Stimulated activated CD8-positive, alpha-beta memory T cell treated with anti-CD3 and anti-CD28 coated beads, Interleukin-15, amount 100 ng/mL, for 1 hour (primary cell): ENCODE measurements at regions not wholly inside any gene's neighbourhood (a gene's known extent, or its start where the extent isn't known, plus 50 kb on each side); places are given as distances from the start of the nearest gene placed in this dataset.
"Not testable (repeated sequence)": the region's sequence is repeated elsewhere in the genome, so short reads cannot be mapped to it uniquely, and the experiment has no call there.

Source experiments
- DNase-seq: peaks from one replicate; pipeline ENCODE4 v3.0.0-alpha.2; 2020; ENCODE audit warnings: low read depth

DNA sequence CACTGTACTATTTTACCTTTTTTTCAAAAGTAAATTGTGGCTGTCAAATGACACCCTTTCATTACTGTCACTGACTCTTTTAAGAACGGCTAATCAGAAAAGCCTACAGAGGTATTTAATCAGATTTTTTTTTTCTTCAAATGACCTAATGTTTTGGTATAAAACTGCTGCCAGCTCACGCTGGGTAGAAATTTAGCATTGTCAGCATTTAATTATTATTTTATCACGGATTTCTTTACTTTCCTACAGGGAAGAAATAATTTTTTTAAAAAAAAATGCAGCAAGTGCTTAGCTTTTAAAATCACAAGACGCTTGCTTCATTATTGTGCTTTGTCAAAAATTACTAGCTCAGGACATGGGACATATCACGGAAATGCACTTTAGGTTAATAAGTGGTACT lies 149.1 kb upstream of the FOXN3 start:
- DNase-seq: no peak

DNA sequence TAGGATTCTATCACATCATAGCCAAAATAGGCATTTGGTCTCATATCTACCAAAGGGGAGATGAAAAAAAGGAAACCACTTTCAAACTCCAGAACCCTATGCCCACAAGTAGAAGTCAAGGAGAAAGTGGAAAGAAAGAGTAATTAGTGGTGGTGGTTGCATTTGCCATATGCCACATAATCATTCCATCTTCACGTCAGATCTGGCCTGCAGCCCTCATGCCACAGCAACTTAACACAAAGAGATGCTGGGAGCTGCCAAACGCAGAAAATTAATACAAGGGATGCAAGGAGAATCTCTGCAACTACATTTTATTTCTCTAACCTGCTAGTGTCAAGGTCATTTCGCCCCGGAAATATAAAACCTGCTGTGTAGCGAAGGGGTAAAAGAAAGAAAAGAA lies 148.6 kb upstream of the FOXN3 start:
- no peak for DNase-seq

DNA sequence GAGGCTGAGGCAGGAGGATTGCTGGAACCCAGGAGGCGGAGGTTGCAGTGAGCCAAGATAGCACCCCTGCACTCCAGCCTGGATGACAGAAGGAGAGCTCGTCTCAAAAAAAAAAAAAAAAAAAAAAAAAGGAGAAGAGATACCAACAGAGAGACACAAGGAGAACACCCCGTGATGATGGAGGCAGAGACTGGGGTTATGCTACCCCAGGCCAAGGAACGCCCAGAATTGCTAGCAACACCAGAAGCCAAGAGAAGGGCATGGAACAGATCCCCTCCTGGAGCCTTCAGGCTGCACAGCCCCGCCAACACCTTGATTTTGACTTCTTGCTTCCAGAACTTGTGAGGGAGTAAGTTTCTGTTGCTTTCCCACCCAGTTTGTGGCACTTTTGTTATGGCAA lies 148.0 kb upstream of the FOXN3 start:
- DNase-seq: no peak

- no peak for DNase-seq
Observed at GRCh38 chr14:89564286-89564957, 147.4 kb upstream of the FOXN3 start.

DNA sequence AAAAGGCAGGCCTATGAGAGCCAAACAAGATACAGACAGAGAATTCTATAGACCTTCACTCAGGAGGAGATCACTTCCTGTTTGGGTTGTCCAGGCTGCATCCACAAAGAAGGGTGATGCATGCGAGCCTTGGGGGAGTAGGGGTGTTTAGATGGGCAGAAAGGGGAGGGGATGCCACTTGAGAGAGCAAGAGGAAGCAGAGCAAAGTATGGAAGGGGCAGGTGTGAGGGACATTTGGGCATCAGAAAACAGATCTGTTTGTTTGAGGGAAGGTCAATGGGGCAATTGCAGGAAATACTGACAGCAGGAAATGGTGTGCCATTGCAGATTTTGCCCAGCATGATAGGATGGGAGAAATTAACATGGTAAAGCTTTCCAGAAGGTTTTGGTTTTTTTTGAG lies 146.4 kb upstream of the FOXN3 start:
- DNase-seq: no peak

- no peak for DNase-seq
Observed at GRCh38 chr14:89551955-89552354, 134.9 kb upstream of the FOXN3 start.

GRCh38 chr14:89551432-89551831 lies 134.4 kb upstream of the FOXN3 start:
- DNase-seq: no peak

DNA sequence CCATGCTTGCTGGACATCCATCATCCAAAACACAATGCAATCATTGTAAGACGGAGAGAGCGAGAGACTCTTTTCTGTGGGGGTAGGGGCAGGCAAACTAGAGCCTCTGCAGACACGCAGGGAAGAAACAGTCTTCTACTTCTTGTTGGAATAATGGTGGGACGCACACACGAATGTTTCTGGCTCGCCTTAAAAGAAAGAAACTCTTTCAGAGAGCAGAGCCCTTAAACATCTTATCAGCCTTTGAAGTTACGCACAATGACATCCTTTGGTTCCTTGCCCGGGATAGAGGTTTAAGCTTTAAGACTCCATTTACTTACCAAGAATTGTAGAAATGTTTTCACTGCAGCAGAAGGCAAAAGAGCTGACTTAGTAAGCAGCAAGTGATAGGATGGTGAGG lies 133.8 kb upstream of the FOXN3 start:
- no peak for DNase-seq

DNA sequence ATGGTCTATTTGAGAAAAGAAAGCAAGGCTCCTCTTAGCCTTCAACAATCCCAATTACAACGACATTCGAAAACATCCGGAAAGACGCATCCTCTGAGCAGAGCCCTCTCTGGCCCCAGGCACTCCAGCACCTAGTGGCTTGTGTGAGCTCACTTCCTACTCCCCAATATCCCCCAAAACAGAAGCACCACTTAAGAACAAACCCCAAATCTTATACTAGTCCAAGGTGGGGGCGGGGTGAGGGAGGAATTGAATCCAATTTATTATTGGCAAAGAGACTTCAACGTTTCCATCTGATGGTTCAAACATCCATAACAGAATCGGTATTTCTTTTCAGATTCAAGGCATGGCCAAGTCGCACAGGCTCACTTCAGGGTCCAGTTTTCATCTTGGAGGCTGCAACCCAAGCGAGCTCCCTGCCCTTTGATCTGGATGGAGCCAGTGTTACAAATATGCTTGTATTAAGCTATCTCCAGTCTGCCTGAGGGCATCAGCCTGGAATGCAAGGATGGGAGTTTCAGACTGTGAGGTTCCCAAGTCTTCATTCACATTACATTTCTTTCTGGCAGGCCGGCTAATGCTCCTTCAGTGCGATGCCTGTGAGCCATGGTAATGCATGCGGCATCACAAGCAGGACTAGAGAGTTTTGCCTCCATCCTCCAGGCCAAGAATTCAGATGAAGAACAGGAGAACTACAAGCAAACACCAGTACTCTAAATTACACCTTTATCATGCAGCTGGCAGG lies 132.5 kb upstream of the FOXN3 start:
- no peak for DNase-seq

DNA sequence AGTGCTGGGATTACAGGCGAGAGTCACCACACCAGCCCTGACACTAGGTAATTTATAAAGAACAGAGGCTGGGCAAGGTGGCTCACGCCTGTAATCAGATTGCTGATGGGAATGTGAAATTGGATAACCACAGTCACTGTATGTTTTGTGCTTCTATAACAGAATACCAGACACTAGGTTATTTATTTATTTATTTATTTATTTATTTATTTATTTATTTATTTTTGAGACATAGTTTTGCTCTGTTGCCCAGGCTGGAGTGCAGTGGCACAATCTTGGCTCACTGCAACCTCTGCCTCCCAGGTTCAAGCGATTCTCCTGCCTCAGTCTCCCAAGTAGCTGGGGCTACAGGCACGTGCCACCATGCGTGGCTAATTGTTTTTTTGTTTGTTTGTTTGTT lies 130.0 kb upstream of the FOXN3 start:
- not testable (repeated sequence) for DNase-seq

DNA sequence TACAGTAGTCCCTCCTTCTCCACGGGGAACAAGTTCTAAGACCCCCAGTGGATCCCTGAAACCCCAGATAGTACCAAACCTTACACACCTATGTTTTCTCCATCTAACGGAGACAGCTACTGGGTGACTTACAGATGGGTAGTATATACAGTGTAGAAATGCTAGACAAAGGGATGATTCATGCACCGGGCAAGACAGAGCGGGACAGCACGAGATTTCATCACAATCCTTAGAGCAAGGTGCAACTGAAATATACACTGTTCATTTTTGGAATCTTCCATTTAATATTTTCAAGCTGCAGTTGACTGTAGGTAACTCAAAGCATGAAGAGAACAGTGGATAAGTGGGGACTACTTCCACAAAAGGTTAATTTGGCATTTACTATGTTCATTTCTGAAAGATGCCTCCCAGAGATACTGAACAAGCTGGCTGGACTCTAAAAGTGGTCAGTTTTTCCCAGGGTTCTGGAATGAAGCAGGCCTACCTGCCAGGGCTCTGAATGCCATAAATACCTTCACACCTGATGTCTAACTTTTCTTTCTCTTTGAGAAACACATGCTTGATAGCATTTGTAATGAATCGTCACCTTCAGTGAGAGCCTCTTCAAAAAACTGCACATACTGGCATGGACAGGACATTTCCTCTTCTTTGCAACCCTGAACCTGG lies 127.7 kb upstream of the FOXN3 start:
- DNase-seq: no peak

- DNase-seq: no peak
Observed at GRCh38 chr14:89543425-89543790, 126.4 kb upstream of the FOXN3 start.

DNA sequence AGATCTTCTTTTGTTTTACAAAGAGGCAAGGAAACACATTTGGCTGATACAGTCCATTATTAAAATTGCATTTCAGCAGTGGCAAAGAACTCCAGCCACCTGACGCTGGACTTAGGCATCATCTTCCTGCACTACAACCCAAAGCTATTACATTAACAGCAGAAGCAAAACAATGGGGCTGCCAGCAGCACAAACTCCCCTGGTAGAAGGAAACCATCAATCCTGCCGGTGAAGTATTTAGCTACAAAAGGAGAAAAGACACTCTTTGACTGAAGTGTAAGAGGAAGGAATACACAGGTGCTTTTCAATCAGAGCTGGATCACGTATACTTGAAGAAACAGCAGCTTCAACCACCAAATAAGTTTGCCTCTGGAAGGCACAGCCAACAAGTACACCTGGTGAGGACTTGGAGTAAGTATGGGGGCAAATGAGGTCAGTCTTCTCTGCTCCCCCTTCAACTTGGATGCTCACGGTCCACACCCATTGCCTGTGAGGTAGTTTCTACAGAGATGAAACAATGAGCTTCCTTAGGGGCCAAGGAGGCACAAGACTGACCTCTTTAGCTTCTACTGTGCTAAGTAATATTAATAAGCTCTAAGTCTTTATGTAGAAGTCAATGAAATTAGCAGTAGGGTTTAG lies 125.9 kb upstream of the FOXN3 start:
- DNase-seq: no peak

DNA sequence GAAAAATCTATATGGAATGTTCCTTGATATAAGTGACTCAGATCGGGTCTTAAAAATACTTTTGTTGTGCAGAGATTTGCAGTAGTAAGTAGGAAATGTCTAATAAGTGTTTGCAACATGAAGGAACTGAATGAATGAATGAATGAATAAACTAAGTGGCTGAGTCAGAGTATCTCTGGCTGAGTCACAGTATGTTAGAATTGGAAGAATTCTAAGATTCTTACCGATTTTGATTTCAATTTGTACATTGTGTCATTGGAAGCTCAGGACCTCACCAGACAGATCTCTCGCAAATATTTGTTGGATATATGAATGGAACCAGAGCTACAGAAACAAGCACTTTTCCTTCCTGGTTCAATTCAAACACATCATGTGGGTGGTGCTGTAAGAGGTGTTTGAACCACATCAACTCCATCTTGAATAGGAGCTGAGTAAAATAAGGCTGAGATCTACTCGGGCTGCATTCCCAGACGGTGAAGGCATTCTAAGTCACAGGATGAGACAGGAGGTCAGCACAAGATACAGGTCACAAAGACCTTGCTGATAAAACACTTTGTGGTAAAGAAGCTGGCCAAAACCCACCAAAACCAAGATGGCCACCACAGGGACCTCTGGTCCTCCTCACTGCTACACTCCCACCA lies 123.9 kb upstream of the FOXN3 start:
- DNase-seq: no peak

GRCh38 chr14:89540009-89540829 lies 123.2 kb upstream of the FOXN3 start:
- DNase-seq: no peak

DNA sequence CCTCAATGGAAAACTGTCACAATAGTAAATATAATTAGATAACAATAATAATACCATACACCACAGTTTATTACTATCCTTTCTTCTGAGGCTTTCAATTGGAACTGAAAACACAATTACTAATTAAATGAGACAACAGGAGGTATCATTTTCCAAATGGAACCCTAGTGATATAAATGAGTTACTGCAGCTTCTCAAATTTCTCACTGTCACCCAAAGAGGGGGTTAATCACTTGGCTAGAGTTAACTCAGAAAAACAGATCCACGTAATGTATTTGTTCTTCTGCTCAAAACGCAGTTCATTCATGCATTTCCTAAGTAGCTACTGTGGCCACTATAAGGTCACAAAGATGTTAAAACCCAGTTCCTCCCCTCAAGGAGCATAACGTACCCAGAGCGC lies 120.9 kb upstream of the FOXN3 start:
- DNase-seq: no peak

DNA sequence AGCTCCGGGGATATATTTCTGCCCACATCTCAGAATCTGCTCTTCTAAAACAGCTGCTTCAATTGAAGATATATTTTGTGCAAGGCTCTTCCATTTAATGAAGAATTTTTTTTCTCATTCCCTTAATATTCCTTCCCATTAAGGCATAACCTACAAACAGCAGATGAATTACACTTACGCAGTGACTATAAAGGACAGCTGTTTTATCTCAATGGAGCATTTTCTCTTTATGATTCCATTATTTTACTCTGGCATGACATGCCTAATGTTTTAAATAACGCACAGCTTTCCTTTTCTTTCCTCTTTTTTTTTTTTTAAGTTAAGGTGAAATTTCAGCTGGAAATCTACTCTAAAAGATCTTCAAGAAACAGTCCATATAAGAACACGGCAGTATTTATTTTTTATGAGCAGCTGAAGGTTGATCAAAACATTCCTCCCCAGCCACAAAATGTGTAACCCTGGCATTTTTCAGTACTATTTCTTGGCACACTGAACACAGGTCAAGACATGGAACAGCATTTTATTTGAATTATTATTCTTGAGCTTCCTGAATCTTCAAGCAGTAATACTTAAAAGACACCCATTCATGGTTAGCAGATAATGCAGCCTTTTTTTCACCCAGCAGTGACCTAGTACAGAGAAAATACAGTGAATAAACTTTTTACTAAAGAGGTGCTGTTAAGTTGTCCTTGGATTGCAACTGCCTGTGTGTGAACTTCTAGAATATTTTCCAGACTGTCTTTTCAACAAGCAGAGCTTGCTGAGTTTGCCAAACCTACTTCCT lies 118.1 kb upstream of the FOXN3 start:
- no peak for DNase-seq

GRCh38 chr14:89533766-89534165 lies 116.7 kb upstream of the FOXN3 start:
- DNase-seq: no peak

DNA sequence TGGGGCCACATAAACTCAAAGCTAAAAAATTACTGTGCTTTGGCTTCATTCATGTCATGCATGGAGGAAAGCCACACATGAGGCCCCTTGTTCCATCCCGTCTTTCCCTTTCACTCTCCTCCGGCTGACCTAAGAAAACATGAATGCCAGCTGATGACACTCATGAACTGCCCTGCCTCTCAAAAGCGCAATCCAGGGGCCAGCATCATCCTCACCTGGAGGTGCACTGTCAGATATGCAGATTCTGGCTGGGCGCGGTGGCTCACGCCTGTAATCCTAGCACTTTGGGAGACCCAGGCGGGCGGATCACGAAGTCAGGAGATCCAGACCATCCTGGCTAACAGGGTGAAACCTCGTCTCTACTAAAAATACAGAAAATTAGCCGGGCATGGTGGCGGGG lies 116.1 kb upstream of the FOXN3 start:
- no peak for DNase-seq

DNA sequence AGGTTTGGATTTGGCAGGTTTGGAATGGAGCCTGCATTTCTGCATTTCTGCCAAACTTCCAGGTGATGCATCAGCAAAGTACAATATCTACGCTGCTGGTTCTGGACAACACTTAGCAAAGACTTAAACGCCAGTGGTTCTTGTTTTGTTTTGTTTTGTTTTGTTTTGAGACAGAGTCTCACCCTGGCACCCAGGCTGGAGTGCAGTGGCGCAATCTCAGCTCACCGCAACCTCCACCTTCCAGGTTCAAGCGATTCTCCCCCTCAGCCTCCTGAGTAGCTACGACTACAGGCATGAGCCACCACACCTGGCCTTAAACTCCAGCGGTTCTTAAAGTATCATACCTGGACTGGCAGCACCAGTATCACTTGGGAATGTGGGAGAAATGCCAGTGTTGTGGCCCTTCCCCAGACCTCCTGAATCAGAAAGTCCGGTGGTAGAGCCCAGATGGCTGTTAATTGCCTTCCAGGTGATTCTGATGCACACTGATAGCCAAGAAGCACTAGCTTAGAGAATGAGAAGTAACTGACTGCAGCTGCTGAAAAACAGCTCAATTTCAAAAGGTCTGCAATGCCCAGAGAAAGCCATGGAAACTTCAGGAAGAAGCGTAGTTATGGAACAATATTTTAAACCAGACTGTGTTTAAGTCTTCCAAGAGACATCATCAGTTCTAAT lies 114.8 kb upstream of the FOXN3 start:
- DNase-seq: no peak
